ENCODE measurements at regions not wholly inside any gene's neighbourhood (a gene's known extent, or its start where the extent isn't known, plus 50 kb on each side); places are given as distances from the start of the nearest gene placed in this dataset.

- TF ChIP-seq CTCF (IDR thresholded peaks at IDR 0.05 in 2 of 3, conservative IDR thresholded peaks at IDR 0.05 in 1 of 3; ENCODE audit: control insufficient read depth in 2 of 3, extremely low read depth in 1 of 3, insufficient read depth in 1 of 3, low read depth in 3 of 3, low read length in 3 of 3) (no peak), YY1 (IDR thresholded peaks at IDR 0.05; ENCODE audit: low read depth, low read length) (no peak), ATF2 (IDR thresholded peaks at IDR 0.05; ENCODE audit: low read length) (no peak), TCF3 (IDR thresholded peaks at IDR 0.05; ENCODE audit: borderline replicate concordance, insufficient read depth, low read depth, low read length) (no peak)
Observed at GRCh38 chr1:70840260-70840953, 207.2 kb downstream of the PTGER3 start.

Data from GM12878 (cell line).